RWPE2 (cell line): ENCODE measurements at regions not wholly inside any gene's neighbourhood (a gene's known extent, or its start where the extent isn't known, plus 50 kb on each side); places are given as distances from the start of the nearest gene placed in this dataset.
A peak's percentile ranks its signal among the peaks of the same experiment; 100 is the strongest.

ENCODE experiments used
- ATAC-seq: fragments of 200-7000 bp; cut with Tn5 transposase; 3 replicates; pipeline ENCODE4 v1.9.1; 2021; ENCODE audit warnings: low read depth
- DNase-seq: peaks from one replicate; pipeline ENCODE4 v3.0.0-alpha.2; 2020; ENCODE audit warnings: low spot score
- H3K27ac ChIP-seq: fragments of 450-650 bp; 2 replicates; pipeline ENCODE4 v1.5.1; 2017; ENCODE audit warnings: mild to moderate bottlenecking; ENCODE audit not compliant: poor library complexity, severe bottlenecking
- H3K27me3 ChIP-seq: fragments of 250-450 bp; sonication (Bioruptor Pico); 2 replicates; pipeline ENCODE4 v1.5.1; 2021; ENCODE audit warnings: mild to moderate bottlenecking, moderate library complexity; ENCODE audit not compliant: insufficient read depth, poor library complexity, severe bottlenecking
- H3K36me3 ChIP-seq: fragments of 250-450 bp; sonication (Bioruptor Pico); 2 replicates; pipeline ENCODE4 v1.5.1; 2020; ENCODE audit warnings: low read depth, mild to moderate bottlenecking, moderate library complexity
- H3K4me1 ChIP-seq: fragments of 250-450 bp; sonication (Bioruptor Pico); 2 replicates; pipeline ENCODE4 v1.5.1; 2021; ENCODE audit warnings: mild to moderate bottlenecking, moderate library complexity; ENCODE audit not compliant: insufficient read depth, poor library complexity, severe bottlenecking
- H3K4me3 ChIP-seq: fragments of 250-450 bp; sonication (Bioruptor Pico); 2 replicates; pipeline ENCODE4 v1.5.1; 2021; ENCODE audit warnings: mild to moderate bottlenecking, moderate library complexity; ENCODE audit not compliant: severe bottlenecking
- H3K9me3 ChIP-seq: fragments of 250-450 bp; sonication (Bioruptor Pico); 2 replicates; pipeline ENCODE4 v1.5.1; 2021; ENCODE audit warnings: mild to moderate bottlenecking, moderate library complexity; ENCODE audit not compliant: severe bottlenecking
- TF ChIP-seq, protein P1 (sequence below): fragments of 450-650 bp; IDR thresholded peaks from one replicate; pipeline ENCODE4 v1.5.1; 2017; ENCODE audit warnings: mild to moderate bottlenecking, moderate library complexity; ENCODE audit not compliant: poor library complexity, severe bottlenecking

- DNase-seq (no peak), ATAC-seq (no peak)
- Histone ChIP-seq H3K27ac (peak overlapping the region; percentile 68), H3K36me3 (no peaks in the 10 kb centered on the region), H3K27me3 (no peaks in the 10 kb centered on the region), H3K9me3 (peaks cover 15% of the 10 kb centered on the region), H3K4me1 (peaks cover 9% of the 10 kb centered on the region), H3K4me3 (no peak overlapping the region)
- TF ChIP-seq, protein P1, sequence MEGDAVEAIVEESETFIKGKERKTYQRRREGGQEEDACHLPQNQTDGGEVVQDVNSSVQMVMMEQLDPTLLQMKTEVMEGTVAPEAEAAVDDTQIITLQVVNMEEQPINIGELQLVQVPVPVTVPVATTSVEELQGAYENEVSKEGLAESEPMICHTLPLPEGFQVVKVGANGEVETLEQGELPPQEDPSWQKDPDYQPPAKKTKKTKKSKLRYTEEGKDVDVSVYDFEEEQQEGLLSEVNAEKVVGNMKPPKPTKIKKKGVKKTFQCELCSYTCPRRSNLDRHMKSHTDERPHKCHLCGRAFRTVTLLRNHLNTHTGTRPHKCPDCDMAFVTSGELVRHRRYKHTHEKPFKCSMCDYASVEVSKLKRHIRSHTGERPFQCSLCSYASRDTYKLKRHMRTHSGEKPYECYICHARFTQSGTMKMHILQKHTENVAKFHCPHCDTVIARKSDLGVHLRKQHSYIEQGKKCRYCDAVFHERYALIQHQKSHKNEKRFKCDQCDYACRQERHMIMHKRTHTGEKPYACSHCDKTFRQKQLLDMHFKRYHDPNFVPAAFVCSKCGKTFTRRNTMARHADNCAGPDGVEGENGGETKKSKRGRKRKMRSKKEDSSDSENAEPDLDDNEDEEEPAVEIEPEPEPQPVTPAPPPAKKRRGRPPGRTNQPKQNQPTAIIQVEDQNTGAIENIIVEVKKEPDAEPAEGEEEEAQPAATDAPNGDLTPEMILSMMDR: no peak
Observed at GRCh38 chr7:121505540-121506182, 109.6 kb upstream of the FAM3C start.

DNA sequence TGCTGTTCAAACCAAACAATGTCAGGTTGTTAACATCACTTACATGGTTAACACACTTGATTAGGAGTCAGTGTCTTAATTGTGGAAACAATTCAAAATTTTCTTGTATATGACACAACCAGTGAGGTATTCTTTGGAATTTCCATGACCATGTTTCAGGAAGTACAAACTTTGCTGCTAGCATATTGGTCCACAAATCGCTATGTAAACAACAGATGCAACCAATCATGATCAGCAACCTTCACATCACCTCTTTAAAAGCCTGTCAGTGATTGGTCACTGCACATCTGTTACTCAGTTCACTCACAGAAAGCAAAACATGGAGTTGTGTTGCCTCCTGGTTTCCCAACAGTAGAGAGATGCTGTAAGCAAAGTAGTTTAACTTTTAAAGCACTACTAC lies 108.9 kb upstream of the FAM3C start:
- no peaks in the 10 kb centered on the region for H3K36me3 ChIP-seq
- DNase-seq (no peak), ATAC-seq (no peak)
- TF ChIP-seq, protein P1: no peak
- no peak overlapping the region for H3K4me3 ChIP-seq
- peak overlapping the region; percentile 68 for H3K27ac ChIP-seq
- H3K27me3 ChIP-seq: no peaks in the 10 kb centered on the region
- H3K4me1 ChIP-seq: peaks cover 9% of the 10 kb centered on the region
- H3K9me3 ChIP-seq: peaks cover 15% of the 10 kb centered on the region

DNA sequence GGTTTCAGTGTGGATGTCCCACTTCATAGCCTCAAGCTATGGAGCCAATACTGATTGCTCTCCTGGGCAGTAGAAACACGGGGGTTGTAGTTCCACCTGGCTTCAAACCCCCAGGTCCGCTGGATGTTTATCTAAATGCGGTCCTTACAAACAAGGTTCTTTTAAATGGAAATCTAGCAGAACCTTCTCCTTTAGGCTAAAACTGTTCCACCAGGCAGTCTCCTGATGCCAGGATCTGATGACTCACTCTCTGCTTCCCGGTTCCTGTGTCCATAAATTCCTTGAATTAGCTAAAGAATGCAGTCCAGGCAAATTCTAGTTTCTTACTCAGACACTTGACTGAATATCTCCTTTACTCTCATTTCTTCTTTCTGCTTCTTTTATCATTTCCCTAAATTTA lies 108.4 kb upstream of the FAM3C start:
- no peak overlapping the region for H3K4me3 ChIP-seq
- ATAC-seq: peak; percentile 94
- H3K9me3 ChIP-seq: peaks cover 15% of the 10 kb centered on the region
- no peak for DNase-seq
- peaks cover 9% of the 10 kb centered on the region for H3K4me1 ChIP-seq
- peak overlapping the region; percentile 68 for H3K27ac ChIP-seq
- TF ChIP-seq, protein P1: no peak
- H3K27me3 ChIP-seq: no peaks in the 10 kb centered on the region
- H3K36me3 ChIP-seq: no peaks in the 10 kb centered on the region

GRCh38 chr7:121503730-121504129 lies 107.6 kb upstream of the FAM3C start:
- no peaks in the 10 kb centered on the region for H3K36me3 ChIP-seq
- H3K4me3 ChIP-seq: no peak overlapping the region
- H3K4me1 ChIP-seq: peaks cover 9% of the 10 kb centered on the region
- peaks cover 15% of the 10 kb centered on the region for H3K9me3 ChIP-seq
- DNase-seq: no peak
- TF ChIP-seq, protein P1: no peak
- H3K27me3 ChIP-seq: no peaks in the 10 kb centered on the region
- no peak overlapping the region for H3K27ac ChIP-seq
- no peak for ATAC-seq

DNA sequence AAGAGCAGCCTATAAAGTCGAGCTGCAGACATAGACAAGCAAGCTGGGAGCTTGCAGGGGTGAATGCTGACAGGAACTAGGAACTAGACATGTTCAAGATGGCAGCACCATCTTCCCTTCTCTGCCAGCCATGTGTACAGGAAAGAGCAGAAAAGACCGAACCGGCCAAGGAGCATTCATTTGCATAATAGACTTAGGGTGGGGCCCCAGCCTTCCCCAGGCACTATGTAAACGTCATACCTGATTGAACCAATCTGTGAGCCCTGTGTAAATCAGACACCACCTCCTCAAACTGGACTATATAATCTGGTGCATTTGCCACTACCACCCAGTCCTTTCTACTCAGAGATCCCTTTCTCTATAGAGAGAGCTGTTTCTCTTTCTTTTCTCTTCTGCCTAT lies 106.9 kb upstream of the FAM3C start:
- H3K27ac ChIP-seq: no peak overlapping the region
- H3K4me1 ChIP-seq: peaks cover 9% of the 10 kb centered on the region
- H3K9me3 ChIP-seq: peaks cover 15% of the 10 kb centered on the region
- no peak for DNase-seq
- TF ChIP-seq, protein P1: no peak
- ATAC-seq: no peak
- no peaks in the 10 kb centered on the region for H3K27me3 ChIP-seq
- no peaks in the 10 kb centered on the region for H3K36me3 ChIP-seq
- H3K4me3 ChIP-seq: no peak overlapping the region
